Ascending aorta (tissue), 2 donors: ENCODE measurements at regions not wholly inside any gene's neighbourhood (a gene's known extent, or its start where the extent isn't known, plus 50 kb on each side); places are given as distances from the start of the nearest gene placed in this dataset.
"Not testable (repeated sequence)": the region's sequence is repeated elsewhere in the genome, so short reads cannot be mapped to it uniquely, and the experiment has no call there.

ENCODE experiments used
- DNase-seq, 2 donors: peaks; one replicate each; pipeline ENCODE4 v3.0.0-alpha.2; 2019; ENCODE audit warnings: low spot score in 2 of 2
- H3K27ac ChIP-seq, 2 donors: fragments of 200-600 bp; sonication (generic); one replicate each; pipeline ENCODE4 v1.5.1; 2016 to 2017; ENCODE audit warnings: mild to moderate bottlenecking in 1 of 2
- H3K27me3 ChIP-seq: fragments of 200-600 bp; sonication (generic); one replicate; pipeline ENCODE4 v1.5.1; 2017
- H3K36me3 ChIP-seq, 2 donors: fragments of 200-600 bp; sonication (generic); one replicate each; pipeline ENCODE4 v1.5.1; 2016
- H3K4me1 ChIP-seq, 2 donors: fragments of 200-600 bp; sonication (generic); one replicate each; pipeline ENCODE4 v1.5.1; 2016 to 2017; ENCODE audit warnings: mild to moderate bottlenecking in 1 of 2
- H3K4me3 ChIP-seq, 2 donors: fragments of 200-600 bp; sonication (generic); one replicate each; pipeline ENCODE4 v1.5.1; 2016 to 2017; ENCODE audit warnings: mild to moderate bottlenecking in 1 of 2
- H3K9me3 ChIP-seq, 2 donors: fragments of 200-600 bp; sonication (generic); one replicate each; pipeline ENCODE4 v1.5.1; 2016
- intact Hi-C: fragments of 100-400 bp; cut with DNase I; formaldehyde crosslinking; loops from one replicate; pipeline ENCODE4 v1.15.1; 2023
- TF ChIP-seq, protein P1 (sequence below), 3 experiments: fragments of 200-600 bp in 2 of 3; fragments of 450-650 bp in 1 of 3; sonication (generic) in 2 of 3; IDR thresholded peaks; one replicate each; pipeline ENCODE4 v1.5.1; 2016 to 2019; ENCODE audit warnings: antibody characterized with exemption in 3 of 3, mild to moderate bottlenecking in 1 of 3, moderate library complexity in 1 of 3

DNA sequence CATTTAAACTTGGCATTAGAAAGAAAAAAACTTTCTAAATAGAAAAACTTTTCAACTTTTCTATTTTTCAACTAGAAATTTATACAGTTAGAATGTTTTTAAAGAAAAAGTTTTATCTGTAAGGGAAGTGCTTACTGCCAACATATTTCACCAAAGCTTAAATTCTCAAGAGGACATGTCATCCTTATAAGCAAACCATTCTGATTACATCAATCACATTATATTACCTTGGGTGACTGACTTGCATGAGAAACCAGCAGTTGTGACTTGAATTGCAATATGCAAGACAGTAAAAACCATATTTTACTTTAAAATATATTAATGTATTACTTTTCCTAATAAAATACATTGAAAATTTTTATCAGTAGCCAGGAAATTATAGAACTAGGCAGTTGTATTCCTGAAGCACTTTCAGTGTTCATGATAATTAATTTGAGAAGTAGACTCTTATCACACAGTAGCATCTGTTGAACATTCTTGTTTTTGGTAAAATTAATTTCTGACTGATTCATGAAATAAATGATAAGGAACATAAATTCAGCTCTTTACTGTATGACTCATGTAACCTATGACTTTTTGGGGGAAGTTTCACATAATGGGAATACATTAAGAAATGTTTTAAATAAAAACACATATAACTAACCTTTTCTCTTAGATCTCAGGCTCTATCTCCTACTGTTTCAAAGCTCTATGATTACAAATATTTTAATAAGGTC, 345.0 kb upstream of the CCDC179 start:
- Histone ChIP-seq H3K4me1 (no peaks in the 10 kb centered on the region), H3K27ac (no peak overlapping the region), H3K27me3 (no peaks in the 10 kb centered on the region), H3K9me3 (no peaks in the 10 kb centered on the region), H3K36me3 (no peaks in the 10 kb centered on the region), H3K4me3 (no peak overlapping the region)
- intact Hi-C loops, result no loop called here
- TF ChIP-seq, protein P1, sequence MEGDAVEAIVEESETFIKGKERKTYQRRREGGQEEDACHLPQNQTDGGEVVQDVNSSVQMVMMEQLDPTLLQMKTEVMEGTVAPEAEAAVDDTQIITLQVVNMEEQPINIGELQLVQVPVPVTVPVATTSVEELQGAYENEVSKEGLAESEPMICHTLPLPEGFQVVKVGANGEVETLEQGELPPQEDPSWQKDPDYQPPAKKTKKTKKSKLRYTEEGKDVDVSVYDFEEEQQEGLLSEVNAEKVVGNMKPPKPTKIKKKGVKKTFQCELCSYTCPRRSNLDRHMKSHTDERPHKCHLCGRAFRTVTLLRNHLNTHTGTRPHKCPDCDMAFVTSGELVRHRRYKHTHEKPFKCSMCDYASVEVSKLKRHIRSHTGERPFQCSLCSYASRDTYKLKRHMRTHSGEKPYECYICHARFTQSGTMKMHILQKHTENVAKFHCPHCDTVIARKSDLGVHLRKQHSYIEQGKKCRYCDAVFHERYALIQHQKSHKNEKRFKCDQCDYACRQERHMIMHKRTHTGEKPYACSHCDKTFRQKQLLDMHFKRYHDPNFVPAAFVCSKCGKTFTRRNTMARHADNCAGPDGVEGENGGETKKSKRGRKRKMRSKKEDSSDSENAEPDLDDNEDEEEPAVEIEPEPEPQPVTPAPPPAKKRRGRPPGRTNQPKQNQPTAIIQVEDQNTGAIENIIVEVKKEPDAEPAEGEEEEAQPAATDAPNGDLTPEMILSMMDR (IDR thresholded peaks at IDR 0.05), result no peak
- DNase-seq, result no peak

DNA sequence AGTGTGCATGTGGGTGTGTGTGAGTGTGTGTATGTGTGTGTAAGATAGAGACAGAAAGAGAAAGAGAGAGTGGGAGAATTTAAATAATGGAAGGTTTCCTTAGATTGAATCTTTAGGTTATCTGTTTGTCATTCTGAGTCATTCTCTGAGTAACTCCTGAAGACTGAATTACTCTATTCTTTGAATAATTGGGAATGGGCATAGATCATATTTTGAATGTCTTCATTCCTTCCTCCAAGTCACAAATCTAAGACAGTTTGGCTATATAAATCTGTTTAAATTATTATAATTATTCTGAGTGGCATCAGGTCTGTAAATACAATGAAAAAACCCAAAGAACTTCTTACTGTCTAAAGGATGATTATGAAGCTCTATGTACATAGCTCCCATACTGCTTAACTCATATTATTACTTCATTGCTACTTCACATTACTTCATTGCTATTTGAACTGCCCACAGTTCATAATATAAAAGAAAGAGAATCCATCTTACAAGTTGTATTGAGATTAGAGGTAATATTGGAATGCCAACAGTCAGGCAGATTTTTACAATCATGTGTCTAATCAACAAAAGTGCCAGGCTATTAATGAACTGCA, 346.6 kb upstream of the CCDC179 start:
- TF ChIP-seq, protein P1 (IDR thresholded peaks at IDR 0.05), result no peak
- Histone ChIP-seq H3K36me3 (no peaks in the 10 kb centered on the region), H3K27ac (no peak overlapping the region), H3K9me3 (no peaks in the 10 kb centered on the region), H3K4me3 (no peak overlapping the region), H3K4me1 (no peaks in the 10 kb centered on the region), H3K27me3 (no peaks in the 10 kb centered on the region)
- DNase-seq, result no peak
- intact Hi-C loops, result no loop called here

DNA sequence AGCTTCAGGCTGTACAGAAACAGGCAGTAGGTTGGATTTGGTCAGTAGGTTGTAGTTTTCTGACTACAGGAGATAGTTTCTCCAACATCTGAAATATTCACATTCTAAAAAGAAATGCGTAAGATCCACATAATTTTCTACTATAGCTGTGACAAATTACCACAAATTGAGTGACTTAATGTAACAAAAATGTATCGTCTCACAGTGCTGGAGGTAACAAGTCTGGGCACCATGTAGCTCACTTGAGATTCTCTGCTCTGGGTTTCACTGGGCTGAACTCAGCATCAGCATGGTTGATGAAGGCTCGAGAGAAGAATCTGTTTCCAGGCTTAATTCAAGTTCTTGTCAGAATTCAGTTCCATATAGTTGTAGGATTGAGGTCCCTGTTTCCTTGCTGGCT, 350.9 kb upstream of the CCDC179 start:
- intact Hi-C loops, result no loop called here
- no peak for DNase-seq

DNA sequence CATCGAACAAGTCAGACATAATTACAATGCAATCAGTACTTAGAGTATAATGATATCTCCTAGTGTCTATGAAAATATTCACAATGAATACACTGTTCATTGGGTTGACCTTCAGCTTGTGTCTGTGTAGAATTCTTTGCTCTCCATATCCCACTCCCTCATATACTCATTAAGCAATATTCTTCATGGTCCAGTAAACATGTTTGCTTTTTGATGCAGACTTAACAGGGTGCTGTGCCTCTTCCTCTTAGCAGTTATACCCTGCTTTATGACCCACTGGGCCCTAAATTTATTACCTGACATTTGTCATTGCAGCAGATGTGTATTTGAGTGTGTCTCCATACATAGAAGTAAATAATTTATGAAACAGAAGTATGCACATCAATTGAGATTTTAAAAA, 352.5 kb upstream of the CCDC179 start:
- TF ChIP-seq, protein P1 (IDR thresholded peaks at IDR 0.05), result no peak
- intact Hi-C loops, result no loop called here

More for the DNA sequence above, 350.9 kb upstream of the CCDC179 start:
- H3K27ac ChIP-seq, result no peak overlapping the region
- H3K4me3 ChIP-seq, result no peak overlapping the region
- H3K9me3 ChIP-seq, result peaks cover 0 to 3% of the 10 kb centered on the region in 2 donors
- TF ChIP-seq, protein P1 (IDR thresholded peaks at IDR 0.05), result no peak
- no peaks in the 10 kb centered on the region for H3K27me3 ChIP-seq
- H3K36me3 ChIP-seq, result no peaks in the 10 kb centered on the region
- H3K4me1 ChIP-seq, result no peaks in the 10 kb centered on the region

DNA sequence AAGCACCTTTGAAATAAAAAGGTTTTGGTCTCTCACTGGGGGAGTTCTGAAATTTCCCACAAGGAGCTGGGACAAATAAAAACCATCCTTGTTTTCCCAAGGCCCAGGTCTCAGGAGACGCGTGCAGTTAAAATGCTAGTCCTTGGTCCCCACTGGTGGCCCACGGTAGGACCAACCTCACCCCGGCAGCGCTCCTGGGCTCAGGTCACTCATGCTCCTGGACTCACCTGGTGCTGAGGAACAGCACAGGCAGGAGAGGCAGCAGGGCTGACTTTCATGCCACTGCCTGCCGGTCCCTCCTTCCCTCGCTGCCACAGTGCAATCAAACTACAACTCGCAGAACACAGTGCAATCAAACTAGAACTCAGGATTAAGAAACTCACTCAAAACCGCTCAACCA, 356.8 kb upstream of the CCDC179 start:
- Histone ChIP-seq H3K4me3 (no peak overlapping the region), H3K27me3 (no peaks in the 10 kb centered on the region), H3K27ac (no peak overlapping the region), H3K9me3 (peaks cover 0 to 7% of the 10 kb centered on the region in 2 donors), H3K36me3 (no peaks in the 10 kb centered on the region), H3K4me1 (no peaks in the 10 kb centered on the region)
- DNase-seq, result no peak
- intact Hi-C loops, result no loop called here
- TF ChIP-seq, protein P1 (IDR thresholded peaks at IDR 0.05), result no peak

More for the DNA sequence above, 352.5 kb upstream of the CCDC179 start:
- Histone ChIP-seq H3K27me3 (no peaks in the 10 kb centered on the region), H3K9me3 (peaks cover 0 to 7% of the 10 kb centered on the region in 2 donors), H3K4me1 (no peaks in the 10 kb centered on the region), H3K36me3 (no peaks in the 10 kb centered on the region), H3K27ac (no peak overlapping the region), H3K4me3 (no peak overlapping the region)
- DNase-seq, result no peak

DNA sequence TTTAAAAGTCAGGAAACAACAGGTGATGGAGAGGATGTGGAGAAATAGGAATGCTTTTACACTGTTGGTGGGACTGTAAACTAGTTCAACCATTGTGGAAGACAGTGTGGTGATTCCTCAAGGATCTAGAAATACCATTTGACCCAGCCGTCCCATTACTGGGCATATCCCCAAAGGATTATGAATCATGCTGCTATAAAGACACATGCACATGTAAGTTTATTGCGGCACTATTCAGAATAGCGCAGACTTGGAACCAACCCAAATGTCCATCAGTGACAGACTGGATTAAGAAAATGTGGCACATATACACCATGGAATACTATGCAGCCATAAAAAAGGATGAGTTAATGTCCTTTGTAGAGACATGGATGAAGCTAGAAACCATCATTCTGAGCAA, 359.8 kb upstream of the CCDC179 start:
- H3K27me3 ChIP-seq, H3K36me3 ChIP-seq, H3K4me1 ChIP-seq, intact Hi-C loops, H3K27ac ChIP-seq, H3K9me3 ChIP-seq, DNase-seq, H3K4me3 ChIP-seq: not testable (repeated sequence)
